Body of pancreas (tissue), 4 donors: ENCODE measurements at regions not wholly inside any gene's neighbourhood (a gene's known extent, or its start where the extent isn't known, plus 50 kb on each side); places are given as distances from the start of the nearest gene placed in this dataset.

Experiments
- ATAC-seq: fragments of 150-250 bp; one replicate; pipeline ENCODE4 v1.9.1; 2016
- DNase-seq, 4 donors: peaks; one replicate each; pipeline ENCODE4 v3.0.0-alpha.2; 2019
- H3K27ac ChIP-seq, 4 donors: fragments of 200-600 bp; sonication (generic); 1 replicate in 3 of 4; 2 replicates in 1 of 4; pipeline versions ENCODE4 v1.5.1 to v1.6.1; 2016 to 2019; ENCODE audit warnings: mild to moderate bottlenecking in 1 of 4, mixed read lengths in 1 of 4, moderate library complexity in 1 of 4
- H3K27me3 ChIP-seq, 2 donors: fragments of 200-600 bp; sonication (generic); one replicate each; pipeline ENCODE4 v1.6.0; 2016; ENCODE audit warnings: mild to moderate bottlenecking in 1 of 2
- H3K36me3 ChIP-seq, 2 donors: fragments of 200-600 bp; sonication (generic); replicated peaks in 1 of 2; 2 replicates each; pipeline ENCODE4 v1.5.1; 2016; ENCODE audit warnings: low read depth in 2 of 2; ENCODE audit not compliant: insufficient read depth in 1 of 2
- H3K4me1 ChIP-seq: fragments of 200-600 bp; sonication (generic); one replicate; pipeline ENCODE4 v1.6.0; 2016
- H3K4me3 ChIP-seq, 2 donors: fragments of 200-600 bp; sonication (generic); 1 replicate in 1 of 2; 2 replicates in 1 of 2; pipeline ENCODE4 v1.5.1; 2016 to 2019
- H3K9me3 ChIP-seq, 3 donors: fragments of 200-600 bp; sonication (generic); 1 replicate in 2 of 3; 2 replicates in 1 of 3; pipeline ENCODE4 v1.5.1; 2016
- CTCF ChIP-seq, 7 experiments: fragments of 450-650 bp in 4 of 7; fragments of 200-600 bp in 3 of 7; sonication (generic) in 3 of 7; IDR thresholded peaks; one replicate each; pipeline ENCODE4 v1.5.1; 2016 to 2019; ENCODE audit warnings: antibody characterized with exemption in 7 of 7
- POLR2A ChIP-seq, 3 donors: fragments of 450-650 bp; IDR thresholded peaks; one replicate each; pipeline ENCODE4 v1.6.1; 2016; ENCODE audit warnings: antibody characterized with exemption in 3 of 3, mild to moderate bottlenecking in 2 of 3
- WGBS, 2 donors: methylation state at CpG; one replicate each; pipeline ENCODE4 v1.1.5; 2017; 5-methylcytosine and 5-hydroxymethylcytosine counted together
- intact Hi-C: fragments of 100-400 bp; cut with DNase I; formaldehyde crosslinking; loops from one replicate; pipeline ENCODE4 v1.15.1; 2023

DNA sequence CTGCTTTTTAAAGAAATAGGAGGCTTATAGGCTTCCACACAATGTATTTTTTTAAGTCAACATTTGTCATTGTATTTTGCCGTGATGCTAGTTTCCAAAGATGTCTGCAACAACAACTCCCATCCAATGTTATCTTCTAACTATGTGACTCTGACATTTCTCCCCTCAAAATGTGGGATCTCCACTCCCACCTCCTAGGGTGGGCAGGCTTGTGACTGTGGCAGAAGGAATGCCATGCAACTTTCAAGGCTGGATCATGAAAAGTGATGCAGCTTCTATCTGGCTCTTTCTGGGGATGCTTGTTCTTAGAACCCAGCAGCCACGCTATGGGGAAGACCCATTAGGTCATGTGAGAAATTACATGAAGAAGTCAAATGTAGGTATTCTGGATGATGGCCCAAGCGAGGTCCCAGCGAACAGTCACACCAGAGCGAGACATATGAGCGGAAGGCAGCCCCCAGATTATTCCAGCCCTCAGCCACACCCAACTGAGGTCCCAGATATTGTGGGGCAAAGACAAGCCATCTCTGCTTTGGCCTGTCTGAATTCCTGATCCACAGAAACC is 124.3 kb downstream of the BDH1 start:
- Histone ChIP-seq H3K27ac (no peak overlapping the region), H3K4me3 (no peak overlapping the region), H3K4me1 (peaks cover 6% of the 10 kb centered on the region), H3K27me3 (no peaks in the 10 kb centered on the region), H3K36me3 (no peaks in the 10 kb centered on the region), H3K9me3 (peaks cover 0 to 9% (median 0%) of the 10 kb centered on the region in 3 donors)
- no peak for TF ChIP-seq CTCF (IDR thresholded peaks at IDR 0.05)
- 91 to 94% methylated on average over 6 of the region's 6 CpGs for WGBS, 2 donors
- no peak for ATAC-seq
- intact Hi-C loops: no loop called here
- DNase-seq: no peak

DNA sequence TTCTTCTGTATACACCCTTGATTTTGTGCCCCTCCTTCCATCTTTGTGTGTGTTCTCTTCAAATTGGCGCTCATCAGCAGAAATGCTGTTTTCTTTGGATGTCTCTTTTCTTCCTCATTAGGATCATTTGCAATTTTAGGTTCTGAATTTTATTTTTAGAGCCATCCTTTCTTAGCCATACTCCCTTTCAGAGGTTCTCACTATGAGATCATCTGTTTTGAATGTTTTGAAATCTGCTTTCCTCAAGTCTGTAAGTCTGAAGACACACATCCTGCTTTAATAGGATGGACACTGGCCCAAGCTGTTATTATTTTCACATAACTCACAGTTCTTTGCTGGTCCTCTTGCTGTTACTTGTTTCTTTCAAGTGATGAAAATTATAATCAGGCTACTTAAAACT is 124.8 kb downstream of the BDH1 start:
- TF ChIP-seq POLR2A (IDR thresholded peaks at IDR 0.05): no peak
- no peak for TF ChIP-seq CTCF (IDR thresholded peaks at IDR 0.05)
- ATAC-seq: no peak
- Histone ChIP-seq H3K9me3 (peaks cover 0 to 9% (median 0%) of the 10 kb centered on the region in 3 donors), H3K4me1 (peaks cover 6% of the 10 kb centered on the region), H3K36me3 (no peaks in the 10 kb centered on the region), H3K4me3 (no peak overlapping the region), H3K27me3 (no peaks in the 10 kb centered on the region), H3K27ac (no peak overlapping the region)
- no peak for DNase-seq
- 95 to 96% methylated on average over 1 of the region's 1 CpG for whole genome bisulfite sequencing, 2 donors
- intact Hi-C loops: no loop called here

GRCh38 chr3:197430502-197430901 is 125.3 kb downstream of the BDH1 start:
- no peaks in the 10 kb centered on the region for H3K36me3 ChIP-seq
- H3K4me3 ChIP-seq: no peak overlapping the region
- H3K27me3 ChIP-seq: no peaks in the 10 kb centered on the region
- peaks cover 6% of the 10 kb centered on the region for H3K4me1 ChIP-seq
- DNase-seq: no peak
- H3K9me3 ChIP-seq: peaks cover 0 to 9% (median 0%) of the 10 kb centered on the region in 3 donors
- no peak for ATAC-seq
- TF ChIP-seq CTCF (IDR thresholded peaks at IDR 0.05): no peak
- no peak for TF ChIP-seq POLR2A (IDR thresholded peaks at IDR 0.05)
- WGBS, 2 donors: 63 to 82% methylated on average over 7 of the region's 7 CpGs
- intact Hi-C loops: no loop called here
- no peak overlapping the region for H3K27ac ChIP-seq

DNA sequence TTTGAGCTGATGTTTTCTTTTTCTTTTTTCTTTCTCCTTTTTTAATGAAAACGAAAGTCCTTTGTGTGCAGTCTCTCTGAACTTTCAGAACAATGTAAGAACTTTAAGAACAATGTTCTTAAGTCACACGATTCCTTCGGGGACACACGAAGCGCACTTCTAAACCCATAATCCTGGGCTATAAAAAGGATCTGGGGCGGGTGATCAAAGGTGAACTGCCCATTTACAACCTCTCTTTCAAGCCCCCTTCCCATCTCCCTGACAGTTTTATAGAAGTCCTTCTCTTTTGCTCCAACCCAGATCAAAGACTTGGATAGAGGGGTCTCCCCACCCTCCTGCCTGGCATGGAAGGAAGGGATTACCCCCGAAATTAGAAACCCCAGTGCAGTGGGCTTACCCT is 126.8 kb downstream of the BDH1 start:
- WGBS, 2 donors: 76 to 79% methylated on average over 7 of the region's 7 CpGs
- H3K4me3 ChIP-seq: no peak overlapping the region
- DNase-seq (no peak), ATAC-seq (no peak)
- no peak for TF ChIP-seq POLR2A (IDR thresholded peaks at IDR 0.05)
- TF ChIP-seq CTCF (IDR thresholded peaks at IDR 0.05): no peak
- H3K4me1 ChIP-seq: peaks cover 6% of the 10 kb centered on the region
- H3K36me3 ChIP-seq: no peaks in the 10 kb centered on the region
- H3K27ac ChIP-seq: no peak overlapping the region
- H3K9me3 ChIP-seq: peaks cover 0 to 4% (median 0%) of the 10 kb centered on the region in 3 donors
- no peaks in the 10 kb centered on the region for H3K27me3 ChIP-seq
- intact Hi-C loops: no loop called here

DNA sequence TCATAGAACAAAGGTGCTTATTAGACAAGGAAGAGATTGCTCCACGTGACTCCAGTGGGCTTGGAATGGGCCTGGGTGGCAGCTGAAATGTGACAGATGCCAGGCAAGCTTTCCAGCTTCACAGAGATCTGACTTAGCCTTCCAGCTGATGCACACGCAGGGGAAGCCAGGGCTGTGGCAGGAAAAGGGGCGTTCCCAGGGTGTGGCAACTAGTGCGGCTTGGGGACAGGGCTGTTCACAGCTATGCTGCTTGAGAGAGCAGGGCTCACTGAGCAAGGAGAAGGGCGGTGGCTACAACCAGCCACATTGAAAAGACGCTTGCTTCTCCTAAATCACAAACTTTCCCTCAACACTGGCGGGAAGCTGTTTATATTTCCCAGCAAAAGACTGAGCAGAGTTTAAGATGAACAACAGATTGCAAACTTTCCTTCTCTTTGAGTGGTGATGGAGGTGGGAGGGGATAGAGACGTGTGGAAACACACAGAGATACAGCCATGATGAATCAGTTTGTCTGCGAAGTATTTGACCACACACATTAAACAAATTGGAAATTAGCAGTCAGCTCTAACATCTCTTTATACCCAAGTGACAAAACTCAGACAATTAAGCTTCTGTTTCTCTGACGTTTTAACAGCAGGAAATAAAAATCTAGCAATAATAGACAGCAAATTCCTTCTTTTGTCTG is 127.5 kb downstream of the BDH1 start:
- ATAC-seq: no peak
- Histone ChIP-seq H3K27ac (no peak overlapping the region), H3K4me1 (peaks cover 6% of the 10 kb centered on the region), H3K36me3 (no peaks in the 10 kb centered on the region), H3K4me3 (no peak overlapping the region), H3K27me3 (no peaks in the 10 kb centered on the region), H3K9me3 (no peaks in the 10 kb centered on the region)
- DNase-seq: no peak
- WGBS, 2 donors: 64 to 65% methylated on average over 10 of the region's 10 CpGs
- intact Hi-C loops: no loop called here
- TF ChIP-seq CTCF (IDR thresholded peaks at IDR 0.05) (no peak), POLR2A (IDR thresholded peaks at IDR 0.05) (no peak)
